GM12875 (cell line): ENCODE measurements at regions not wholly inside any gene's neighbourhood (a gene's known extent, or its start where the extent isn't known, plus 50 kb on each side); places are given as distances from the start of the nearest gene placed in this dataset.

ENCODE experiments used
- H3K4me3 ChIP-seq: one replicate; pipeline ENCODE4 v1.5.1; 2011; ENCODE audit warnings: low read depth, low read length, control low read depth
- TF ChIP-seq, protein P1 (sequence below): IDR thresholded peaks from 2 replicates; pipeline ENCODE4 v1.5.1; 2011; ENCODE audit warnings: low read depth, mild to moderate bottlenecking, control low read depth, inconsistent platforms, low read length, moderate library complexity, borderline replicate concordance; ENCODE audit not compliant: insufficient read depth

DNA sequence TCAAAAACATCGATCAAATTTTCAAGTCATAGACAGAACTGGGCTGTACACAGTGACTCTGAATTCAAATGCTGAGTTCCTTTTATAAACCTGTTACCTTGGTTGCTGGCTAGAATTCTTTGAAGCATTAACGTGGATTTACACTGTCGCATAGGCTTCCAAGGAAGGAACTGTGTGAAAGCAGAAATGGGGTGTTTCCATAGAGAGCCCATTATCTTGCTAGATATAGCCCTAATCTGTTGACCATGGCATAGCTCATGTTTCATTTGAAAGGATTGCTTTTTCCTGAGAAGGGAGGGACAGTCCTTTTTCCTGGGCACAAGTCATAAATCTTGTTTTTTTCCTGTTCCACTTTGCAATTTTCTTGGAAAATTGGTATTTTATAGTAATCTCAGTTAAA lies 73.8 kb upstream of the NEUROD1 start:
- H3K4me3 ChIP-seq = no peak overlapping the region
- TF ChIP-seq, protein P1, sequence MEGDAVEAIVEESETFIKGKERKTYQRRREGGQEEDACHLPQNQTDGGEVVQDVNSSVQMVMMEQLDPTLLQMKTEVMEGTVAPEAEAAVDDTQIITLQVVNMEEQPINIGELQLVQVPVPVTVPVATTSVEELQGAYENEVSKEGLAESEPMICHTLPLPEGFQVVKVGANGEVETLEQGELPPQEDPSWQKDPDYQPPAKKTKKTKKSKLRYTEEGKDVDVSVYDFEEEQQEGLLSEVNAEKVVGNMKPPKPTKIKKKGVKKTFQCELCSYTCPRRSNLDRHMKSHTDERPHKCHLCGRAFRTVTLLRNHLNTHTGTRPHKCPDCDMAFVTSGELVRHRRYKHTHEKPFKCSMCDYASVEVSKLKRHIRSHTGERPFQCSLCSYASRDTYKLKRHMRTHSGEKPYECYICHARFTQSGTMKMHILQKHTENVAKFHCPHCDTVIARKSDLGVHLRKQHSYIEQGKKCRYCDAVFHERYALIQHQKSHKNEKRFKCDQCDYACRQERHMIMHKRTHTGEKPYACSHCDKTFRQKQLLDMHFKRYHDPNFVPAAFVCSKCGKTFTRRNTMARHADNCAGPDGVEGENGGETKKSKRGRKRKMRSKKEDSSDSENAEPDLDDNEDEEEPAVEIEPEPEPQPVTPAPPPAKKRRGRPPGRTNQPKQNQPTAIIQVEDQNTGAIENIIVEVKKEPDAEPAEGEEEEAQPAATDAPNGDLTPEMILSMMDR = no peak

DNA sequence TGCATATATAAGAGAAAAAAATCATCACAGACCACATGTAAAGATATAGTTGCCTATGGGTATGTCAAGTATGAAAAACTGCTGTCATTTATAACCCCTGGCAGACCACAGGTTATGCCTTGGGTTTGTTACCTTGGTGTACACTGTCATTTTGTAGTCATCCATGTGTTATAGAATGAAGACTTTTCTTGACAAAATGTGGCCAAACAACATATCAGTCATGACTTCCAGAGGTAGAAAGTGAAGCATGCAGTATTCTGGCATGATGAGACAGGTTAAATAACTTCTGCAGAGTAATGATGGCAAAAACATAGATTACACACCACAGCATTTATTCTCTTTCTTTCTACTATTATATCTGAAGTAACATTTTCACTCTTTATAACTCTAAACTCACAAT lies 74.9 kb upstream of the NEUROD1 start:
- H3K4me3 ChIP-seq = no peak overlapping the region
- TF ChIP-seq, protein P1 = no peak

DNA sequence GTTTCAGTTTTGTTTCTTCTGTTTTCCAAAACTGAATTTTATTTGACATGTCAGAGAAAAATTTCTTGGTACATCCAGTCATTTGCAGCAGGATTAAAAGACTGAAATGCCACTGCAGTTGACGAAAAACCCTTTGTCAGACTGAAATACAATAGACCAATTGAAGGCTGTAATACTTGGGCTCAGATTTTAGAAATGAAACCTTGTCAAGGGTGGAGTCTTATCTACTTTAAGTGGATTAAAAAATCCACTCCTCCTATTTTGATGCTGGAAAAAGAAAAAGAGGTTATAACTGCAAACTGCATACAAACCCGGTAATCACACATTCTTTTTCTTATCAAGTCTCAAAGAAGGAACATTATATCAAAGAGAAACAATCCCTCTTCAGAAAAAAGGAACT lies 80.2 kb upstream of the NEUROD1 start:
- H3K4me3 ChIP-seq = no peak overlapping the region
- TF ChIP-seq, protein P1 = no peak

DNA sequence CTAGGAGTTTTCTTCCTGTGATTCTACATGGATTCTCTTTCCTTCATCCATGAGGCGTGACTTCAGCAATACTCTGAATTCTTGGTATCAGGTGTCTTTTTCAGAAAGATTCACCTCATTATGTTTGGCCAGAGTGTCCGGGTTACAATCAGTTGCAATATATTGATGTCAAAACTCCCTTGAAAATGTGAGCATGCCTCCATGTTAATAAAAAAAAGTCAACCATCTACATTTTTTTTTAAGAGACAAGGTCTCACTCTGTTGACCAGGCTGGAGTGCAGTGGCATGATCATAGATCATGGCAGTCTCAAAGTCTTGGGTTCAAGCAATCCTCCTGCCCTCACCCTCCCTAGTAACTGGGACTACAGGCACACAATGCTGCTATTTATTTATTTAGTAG lies 80.9 kb upstream of the NEUROD1 start:
- TF ChIP-seq, protein P1 = no peak
- no peak overlapping the region for H3K4me3 ChIP-seq

DNA sequence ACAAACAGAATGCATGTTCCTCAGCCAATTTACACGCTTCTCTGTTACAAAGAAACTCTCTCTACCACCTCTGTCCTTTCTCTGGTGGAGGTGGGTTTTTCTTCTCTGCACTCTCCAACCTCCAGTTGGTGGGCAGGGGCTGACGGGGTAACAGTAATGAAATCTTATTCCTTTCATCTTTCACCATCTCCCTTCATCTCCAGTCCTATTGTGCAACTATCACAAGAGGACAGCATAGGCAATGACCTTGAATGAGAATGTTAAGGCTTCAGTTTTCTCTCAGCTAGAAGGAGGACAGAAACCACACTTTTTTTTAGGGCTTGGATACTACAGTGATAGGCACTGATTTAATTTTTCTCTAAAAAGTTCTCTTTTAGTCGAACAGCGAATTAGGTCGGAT lies 81.7 kb upstream of the NEUROD1 start:
- H3K4me3 ChIP-seq = no peak overlapping the region
- TF ChIP-seq, protein P1 = no peak

DNA sequence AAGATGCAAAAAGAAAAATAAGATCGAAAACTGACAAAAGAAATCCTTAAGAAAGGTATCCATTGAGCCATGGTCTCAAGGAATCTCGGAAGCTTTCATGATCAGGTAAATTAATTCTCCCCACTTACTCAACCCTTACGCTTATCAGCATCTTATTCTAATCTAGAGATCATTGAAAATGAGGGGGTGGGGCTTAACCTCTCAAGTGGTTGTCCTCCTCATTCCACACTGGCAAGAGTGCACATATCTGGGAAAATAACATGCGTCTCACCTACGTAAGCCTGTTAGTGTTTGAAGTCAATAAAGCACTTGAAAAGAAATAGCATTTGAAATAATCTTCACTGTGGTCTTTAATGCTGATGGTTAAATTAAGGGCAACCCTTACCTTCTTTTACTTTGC lies 82.5 kb upstream of the NEUROD1 start:
- TF ChIP-seq, protein P1 = no peak

DNA sequence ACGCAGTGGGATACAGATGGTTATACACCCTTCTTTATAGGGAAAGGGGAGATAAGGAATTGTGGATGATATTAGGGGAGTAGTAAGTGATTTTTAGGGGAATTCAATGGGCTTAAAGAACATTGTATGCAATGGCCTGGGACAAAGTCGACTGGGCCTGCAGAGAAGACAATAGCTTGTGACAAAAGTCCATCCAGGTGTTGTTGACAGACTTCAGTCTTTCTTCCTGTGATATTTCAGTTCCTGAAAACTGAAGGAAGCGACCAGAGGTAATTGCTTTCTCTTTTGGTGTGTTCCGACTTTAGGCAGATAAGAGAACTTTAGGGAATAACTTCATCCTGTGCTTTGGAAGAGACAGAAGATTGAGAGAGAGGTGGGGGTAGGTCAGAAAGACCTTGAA lies 83.1 kb upstream of the NEUROD1 start:
- H3K4me3 ChIP-seq = no peak overlapping the region
- TF ChIP-seq, protein P1 = no peak

More for the DNA sequence above, 82.5 kb upstream of the NEUROD1 start:
- no peak overlapping the region for H3K4me3 ChIP-seq
